Liver (tissue), 8 donors: ENCODE measurements at regions not wholly inside any gene's neighbourhood (a gene's known extent, or its start where the extent isn't known, plus 50 kb on each side); places are given as distances from the start of the nearest gene placed in this dataset.

Source experiments
- DNase-seq: peaks from one replicate; pipeline ENCODE4 v3.0.0-alpha.2; 2017; ENCODE audit warnings: low spot score
- H3K27ac ChIP-seq, 2 donors: one replicate each; pipeline ENCODE4 v1.7.0; 2013; ENCODE audit warnings: inconsistent platforms in 2 of 2, low read length in 2 of 2, control low read depth in 1 of 2, low read depth in 1 of 2, mild to moderate bottlenecking in 1 of 2
- H3K27me3 ChIP-seq, 4 donors: one replicate each; pipeline versions ENCODE4 v1.6.1 to v1.7.0; 2013; ENCODE audit warnings: low read length in 3 of 4, inconsistent platforms in 1 of 4, mild to moderate bottlenecking in 1 of 4, moderate library complexity in 1 of 4; ENCODE audit not compliant: control insufficient read depth in 4 of 4, insufficient read depth in 4 of 4
- H3K36me3 ChIP-seq, 4 donors: one replicate each; pipeline versions ENCODE4 v1.6.1 to v1.7.0; 2013; ENCODE audit warnings: low read length in 3 of 4, mild to moderate bottlenecking in 3 of 4, low read depth in 1 of 4, moderate library complexity in 1 of 4; ENCODE audit not compliant: control insufficient read depth in 4 of 4, insufficient read depth in 3 of 4
- H3K4me1 ChIP-seq, 4 donors: one replicate each; pipeline versions ENCODE4 v1.6.1 to v1.7.0; 2013; ENCODE audit warnings: low read length in 3 of 4, mild to moderate bottlenecking in 3 of 4, moderate library complexity in 1 of 4; ENCODE audit not compliant: control insufficient read depth in 4 of 4, insufficient read depth in 4 of 4
- H3K4me3 ChIP-seq, 3 donors: one replicate each; pipeline versions ENCODE4 v1.6.1 to v1.7.0; 2013; ENCODE audit warnings: low read length in 3 of 3, control low read depth in 1 of 3, low read depth in 1 of 3, mild to moderate bottlenecking in 1 of 3
- H3K9ac ChIP-seq, 2 donors: one replicate each; pipeline ENCODE4 v1.7.0; 2013; ENCODE audit warnings: low read length in 2 of 2, mild to moderate bottlenecking in 2 of 2, moderate library complexity in 2 of 2, control low read depth in 1 of 2, low read depth in 1 of 2
- H3K9me3 ChIP-seq, 4 donors: one replicate each; pipeline versions ENCODE4 v1.6.1 to v1.7.0; 2013; ENCODE audit warnings: low read length in 3 of 4; ENCODE audit not compliant: control insufficient read depth in 4 of 4
- ATF3 ChIP-seq: IDR thresholded peaks from 2 replicates; pipeline ENCODE4 v1.6.1; 2016; ENCODE audit warnings: antibody characterized with exemption
- EGR1 ChIP-seq, 2 donors: IDR thresholded peaks; 2 replicates each; pipeline ENCODE4 v1.6.1; 2016 to 2018; ENCODE audit warnings: antibody characterized with exemption in 2 of 2, low read depth in 2 of 2
- FOXA1 ChIP-seq: IDR thresholded peaks from 2 replicates; pipeline ENCODE4 v1.6.1; 2016; ENCODE audit warnings: antibody characterized with exemption
- FOXA2 ChIP-seq: IDR thresholded peaks from 2 replicates; pipeline ENCODE4 v1.6.1; 2016; ENCODE audit warnings: antibody characterized with exemption
- HNF4A ChIP-seq, 2 donors: conservative IDR thresholded peaks; 2 replicates each; pipeline ENCODE4 v1.6.1; 2016; ENCODE audit warnings: antibody characterized with exemption in 2 of 2, mild to moderate bottlenecking in 2 of 2
- HNF4G ChIP-seq: IDR thresholded peaks from 2 replicates; pipeline ENCODE4 v1.6.1; 2016; ENCODE audit warnings: antibody characterized with exemption
- JUND ChIP-seq, 2 donors: IDR thresholded peaks; 2 replicates each; pipeline ENCODE4 v1.6.1; 2016; ENCODE audit warnings: antibody characterized with exemption in 2 of 2
- RAD21 ChIP-seq, 2 donors: IDR thresholded peaks; 2 replicates each; pipeline ENCODE4 v1.6.1; 2016; ENCODE audit warnings: antibody characterized with exemption in 2 of 2, mild to moderate bottlenecking in 2 of 2
- RXRA ChIP-seq, 2 donors: IDR thresholded peaks; 2 replicates each; pipeline ENCODE4 v1.6.1; 2017 to 2018; ENCODE audit warnings: antibody characterized with exemption in 2 of 2, mild to moderate bottlenecking in 1 of 2
- SP1 ChIP-seq: IDR thresholded peaks from 2 replicates; pipeline ENCODE4 v1.6.1; 2018; ENCODE audit warnings: antibody characterized with exemption, mild to moderate bottlenecking
- YY1 ChIP-seq: IDR thresholded peaks from 2 replicates; pipeline ENCODE4 v1.6.1; 2016; ENCODE audit warnings: antibody characterized with exemption, mild to moderate bottlenecking
- WGBS: extraction: QIAGEN DNeasy Blood & Tissue Kit; methylation state at CpG from one replicate; pipeline ENCODE4 v1.1.7; 2013; 5-methylcytosine and 5-hydroxymethylcytosine counted together
- TF ChIP-seq, protein P1 (sequence below): IDR thresholded peaks from 2 replicates; pipeline ENCODE4 v1.6.1; 2016; ENCODE audit warnings: antibody characterized with exemption
- TF ChIP-seq, protein P2 (sequence below): IDR thresholded peaks from 2 replicates; pipeline ENCODE4 v1.6.1; 2016; ENCODE audit warnings: antibody characterized with exemption, mild to moderate bottlenecking
- TF ChIP-seq, protein P3 (sequence below): fragments of 150-350 bp; IDR thresholded peaks from 2 replicates; pipeline ENCODE4 v1.5.1; 2017; ENCODE audit warnings: improper control_type of control experiment, low read depth, low read length; ENCODE audit not compliant: missing input control
- donor health status: healthy.
- donor health status: healthy.
- donor health status: healthy.
- donor health status: healthy.
- donor health status: healthy.

- DNase-seq, result no peak
- peaks cover 0 to 3% (median under 1%) of the 10 kb centered on the region in 4 donors for H3K9me3 ChIP-seq
- no peak overlapping the region for H3K27ac ChIP-seq
- H3K27me3 ChIP-seq, result peaks cover 0 to 8% (median 3%) of the 10 kb centered on the region in 4 donors
- no peak overlapping the region for H3K9ac ChIP-seq
- no peak overlapping the region for H3K4me3 ChIP-seq
- no peaks in the 10 kb centered on the region for H3K4me1 ChIP-seq
- TF ChIP-seq ATF3 (no peak), YY1 (no peak), FOXA2 (no peak), HNF4G (no peak), HNF4A (conservative IDR thresholded peaks at IDR 0.05) (no peak), RAD21 (IDR thresholded peaks at IDR 0.05) (no peak)
- TF ChIP-seq, protein P1, sequence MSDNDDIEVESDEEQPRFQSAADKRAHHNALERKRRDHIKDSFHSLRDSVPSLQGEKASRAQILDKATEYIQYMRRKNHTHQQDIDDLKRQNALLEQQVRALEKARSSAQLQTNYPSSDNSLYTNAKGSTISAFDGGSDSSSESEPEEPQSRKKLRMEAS, result no peak
- H3K36me3 ChIP-seq, result no peaks in the 10 kb centered on the region
- WGBS, result 48% methylated on average over 12 of the region's 12 CpGs
Observed at GRCh38 chr17:79429864-79430494, 180.9 kb downstream of the RBFOX3 start.

- no peaks in the 10 kb centered on the region for H3K36me3 ChIP-seq
- TF ChIP-seq RXRA (IDR thresholded peaks at IDR 0.05) (no peak), JUND (IDR thresholded peaks at IDR 0.05) (no peak), SP1 (no peak), ATF3 (no peak), RAD21 (IDR thresholded peaks at IDR 0.05) (no peak), HNF4G (no peak), EGR1 (IDR thresholded peaks at IDR 0.05; ENCODE audit: low read depth in 2 of 2) (no peak), FOXA1 (no peak), YY1 (no peak)
- TF ChIP-seq, protein P2, sequence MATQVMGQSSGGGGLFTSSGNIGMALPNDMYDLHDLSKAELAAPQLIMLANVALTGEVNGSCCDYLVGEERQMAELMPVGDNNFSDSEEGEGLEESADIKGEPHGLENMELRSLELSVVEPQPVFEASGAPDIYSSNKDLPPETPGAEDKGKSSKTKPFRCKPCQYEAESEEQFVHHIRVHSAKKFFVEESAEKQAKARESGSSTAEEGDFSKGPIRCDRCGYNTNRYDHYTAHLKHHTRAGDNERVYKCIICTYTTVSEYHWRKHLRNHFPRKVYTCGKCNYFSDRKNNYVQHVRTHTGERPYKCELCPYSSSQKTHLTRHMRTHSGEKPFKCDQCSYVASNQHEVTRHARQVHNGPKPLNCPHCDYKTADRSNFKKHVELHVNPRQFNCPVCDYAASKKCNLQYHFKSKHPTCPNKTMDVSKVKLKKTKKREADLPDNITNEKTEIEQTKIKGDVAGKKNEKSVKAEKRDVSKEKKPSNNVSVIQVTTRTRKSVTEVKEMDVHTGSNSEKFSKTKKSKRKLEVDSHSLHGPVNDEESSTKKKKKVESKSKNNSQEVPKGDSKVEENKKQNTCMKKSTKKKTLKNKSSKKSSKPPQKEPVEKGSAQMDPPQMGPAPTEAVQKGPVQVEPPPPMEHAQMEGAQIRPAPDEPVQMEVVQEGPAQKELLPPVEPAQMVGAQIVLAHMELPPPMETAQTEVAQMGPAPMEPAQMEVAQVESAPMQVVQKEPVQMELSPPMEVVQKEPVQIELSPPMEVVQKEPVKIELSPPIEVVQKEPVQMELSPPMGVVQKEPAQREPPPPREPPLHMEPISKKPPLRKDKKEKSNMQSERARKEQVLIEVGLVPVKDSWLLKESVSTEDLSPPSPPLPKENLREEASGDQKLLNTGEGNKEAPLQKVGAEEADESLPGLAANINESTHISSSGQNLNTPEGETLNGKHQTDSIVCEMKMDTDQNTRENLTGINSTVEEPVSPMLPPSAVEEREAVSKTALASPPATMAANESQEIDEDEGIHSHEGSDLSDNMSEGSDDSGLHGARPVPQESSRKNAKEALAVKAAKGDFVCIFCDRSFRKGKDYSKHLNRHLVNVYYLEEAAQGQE, result no peak
- TF ChIP-seq, protein P3, sequence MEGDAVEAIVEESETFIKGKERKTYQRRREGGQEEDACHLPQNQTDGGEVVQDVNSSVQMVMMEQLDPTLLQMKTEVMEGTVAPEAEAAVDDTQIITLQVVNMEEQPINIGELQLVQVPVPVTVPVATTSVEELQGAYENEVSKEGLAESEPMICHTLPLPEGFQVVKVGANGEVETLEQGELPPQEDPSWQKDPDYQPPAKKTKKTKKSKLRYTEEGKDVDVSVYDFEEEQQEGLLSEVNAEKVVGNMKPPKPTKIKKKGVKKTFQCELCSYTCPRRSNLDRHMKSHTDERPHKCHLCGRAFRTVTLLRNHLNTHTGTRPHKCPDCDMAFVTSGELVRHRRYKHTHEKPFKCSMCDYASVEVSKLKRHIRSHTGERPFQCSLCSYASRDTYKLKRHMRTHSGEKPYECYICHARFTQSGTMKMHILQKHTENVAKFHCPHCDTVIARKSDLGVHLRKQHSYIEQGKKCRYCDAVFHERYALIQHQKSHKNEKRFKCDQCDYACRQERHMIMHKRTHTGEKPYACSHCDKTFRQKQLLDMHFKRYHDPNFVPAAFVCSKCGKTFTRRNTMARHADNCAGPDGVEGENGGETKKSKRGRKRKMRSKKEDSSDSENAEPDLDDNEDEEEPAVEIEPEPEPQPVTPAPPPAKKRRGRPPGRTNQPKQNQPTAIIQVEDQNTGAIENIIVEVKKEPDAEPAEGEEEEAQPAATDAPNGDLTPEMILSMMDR, result no peak
- 77% methylated on average over 12 of the region's 12 CpGs for whole genome bisulfite sequencing
- peaks cover 0 to under 1% (median under 1%) of the 10 kb centered on the region in 4 donors for H3K9me3 ChIP-seq
- no peak for DNase-seq
- no peak overlapping the region for H3K27ac ChIP-seq
- peaks cover 0 to 8% (median 3%) of the 10 kb centered on the region in 4 donors for H3K27me3 ChIP-seq
- no peak overlapping the region for H3K4me3 ChIP-seq
- H3K9ac ChIP-seq, result no peak overlapping the region
- H3K4me1 ChIP-seq, result no peaks in the 10 kb centered on the region
Observed at GRCh38 chr17:79428988-79429387, 181.9 kb downstream of the RBFOX3 start.
